ELR (cell line): ENCODE measurements at regions not wholly inside any gene's neighbourhood (a gene's known extent, or its start where the extent isn't known, plus 50 kb on each side); places are given as distances from the start of the nearest gene placed in this dataset.

Experiments used
- DNase-seq: peaks from one replicate; pipeline ENCODE4 v3.0.0-alpha.2; 2015; ENCODE audit warnings: low read depth

- DNase-seq = no peak
Measured at GRCh38 chr13:97111756-97112155, 110.4 kb upstream of the MBNL2 start.

- DNase-seq = no peak
Measured at GRCh38 chr13:97112446-97113152, 109.5 kb upstream of the MBNL2 start.

- DNase-seq = no peak
Measured at GRCh38 chr13:97113231-97114001, 108.7 kb upstream of the MBNL2 start.

GRCh38 chr13:97114651-97115050 lies 107.5 kb upstream of the MBNL2 start:
- DNase-seq = no peak

GRCh38 chr13:97116754-97117153 lies 105.4 kb upstream of the MBNL2 start:
- peak; percentile 38 for DNase-seq

GRCh38 chr13:97117388-97117910 lies 104.7 kb upstream of the MBNL2 start:
- DNase-seq = no peak

GRCh38 chr13:97119943-97120342 lies 102.2 kb upstream of the MBNL2 start:
- DNase-seq = no peak

GRCh38 chr13:97120346-97120745 lies 101.8 kb upstream of the MBNL2 start:
- peak; percentile 58 for DNase-seq

GRCh38 chr13:97120976-97121375 lies 101.2 kb upstream of the MBNL2 start:
- DNase-seq = no peak

- peak; percentile 49 for DNase-seq
Measured at GRCh38 chr13:97121894-97122293, 100.2 kb upstream of the MBNL2 start.

- peak; percentile 87 for DNase-seq
Measured at GRCh38 chr13:97122381-97122996, 99.6 kb upstream of the MBNL2 start.

- no peak for DNase-seq
Measured at GRCh38 chr13:97124206-97124605, 97.9 kb upstream of the MBNL2 start.

- DNase-seq = peak; percentile 82
Measured at GRCh38 chr13:97124915-97125809, 97.0 kb upstream of the MBNL2 start.

- DNase-seq = peak; percentile 52
Measured at GRCh38 chr13:97125810-97126738, 96.1 kb upstream of the MBNL2 start.

GRCh38 chr13:97127842-97128241 lies 94.3 kb upstream of the MBNL2 start:
- DNase-seq = no peak

- no peak for DNase-seq
Measured at GRCh38 chr13:97130190-97130589, 91.9 kb upstream of the MBNL2 start.

- DNase-seq = no peak
Measured at GRCh38 chr13:97131447-97131846, 90.7 kb upstream of the MBNL2 start.

- DNase-seq = no peak
Measured at GRCh38 chr13:97133554-97133953, 88.6 kb upstream of the MBNL2 start.

GRCh38 chr13:97133955-97134354 lies 88.2 kb upstream of the MBNL2 start:
- DNase-seq = no peak

GRCh38 chr13:97134364-97135095 lies 87.6 kb upstream of the MBNL2 start:
- peak; percentile 69 for DNase-seq
